Activated T-cell treated with anti-CD3 and anti-CD28 coated beads, Interleukin-2, amount 50 U/mL, for 48 hours (primary cell): ENCODE measurements at regions not wholly inside any gene's neighbourhood (a gene's known extent, or its start where the extent isn't known, plus 50 kb on each side); places are given as distances from the start of the nearest gene placed in this dataset.

Experiments used
- DNase-seq, 2 experiments: peaks; one replicate each; pipeline ENCODE4 v3.0.0-alpha.2; 2020

GRCh38 chr15:29913528-29914135 lies 91.4 kb upstream of the TJP1 start:
- DNase-seq: no peak

GRCh38 chr15:29911705-29912104 lies 89.4 kb upstream of the TJP1 start:
- no peak for DNase-seq

GRCh38 chr15:29910068-29910467 lies 87.8 kb upstream of the TJP1 start:
- no peak for DNase-seq

- DNase-seq: no peak
Observed at GRCh38 chr15:29904757-29905417, 82.6 kb upstream of the TJP1 start.

GRCh38 chr15:29903785-29904464 lies 81.7 kb upstream of the TJP1 start:
- no peak for DNase-seq

GRCh38 chr15:29903028-29903427 lies 80.8 kb upstream of the TJP1 start:
- no peak for DNase-seq

- DNase-seq: no peak
Observed at GRCh38 chr15:29900237-29901189, 78.2 kb upstream of the TJP1 start.

GRCh38 chr15:29896062-29896461 lies 73.8 kb upstream of the TJP1 start:
- DNase-seq: no peak

- no peak for DNase-seq
Observed at GRCh38 chr15:29891096-29891457, 68.8 kb upstream of the TJP1 start.

- no peak for DNase-seq
Observed at GRCh38 chr15:29890336-29891095, 68.2 kb upstream of the TJP1 start.

- DNase-seq: no peak
Observed at GRCh38 chr15:29889542-29890329, 67.5 kb upstream of the TJP1 start.

GRCh38 chr15:29888646-29889045 lies 66.4 kb upstream of the TJP1 start:
- DNase-seq: no peak

- no peak for DNase-seq
Observed at GRCh38 chr15:29887721-29888120, 65.5 kb upstream of the TJP1 start.

GRCh38 chr15:29885183-29885582 lies 62.9 kb upstream of the TJP1 start:
- no peak for DNase-seq

GRCh38 chr15:29883126-29883525 lies 60.9 kb upstream of the TJP1 start:
- no peak for DNase-seq

- no peak for DNase-seq
Observed at GRCh38 chr15:29880886-29881285, 58.6 kb upstream of the TJP1 start.

GRCh38 chr15:29880341-29880740 lies 58.1 kb upstream of the TJP1 start:
- DNase-seq: no peak

GRCh38 chr15:29874977-29875376 lies 52.7 kb upstream of the TJP1 start:
- DNase-seq: no peak

- no peak for DNase-seq
Observed at GRCh38 chr15:29873947-29874411, 51.7 kb upstream of the TJP1 start.

GRCh38 chr15:29873264-29873663 lies 51.0 kb upstream of the TJP1 start:
- no peak for DNase-seq

- DNase-seq: no peak
Observed at GRCh38 chr15:29872716-29873115, 50.4 kb upstream of the TJP1 start.
